ENCODE measurements at regions not wholly inside any gene's neighbourhood (a gene's known extent, or its start where the extent isn't known, plus 50 kb on each side); places are given as distances from the start of the nearest gene placed in this dataset.

GRCh38 chr21:16388291-16388690 lies 658.5 kb downstream of the USP25 start:
- TF ChIP-seq CTCF (IDR thresholded peaks at IDR 0.05 in 8 of 11, conservative IDR thresholded peaks at IDR 0.05 in 3 of 11) (no peak), POLR2A (IDR thresholded peaks at IDR 0.05) (no peak), POLR2AphosphoS5 (IDR thresholded peaks at IDR 0.05) (no peak)

Data from spleen (tissue), 7 donors.